H1 (cell line): ENCODE measurements at regions not wholly inside any gene's neighbourhood (a gene's known extent, or its start where the extent isn't known, plus 50 kb on each side); places are given as distances from the start of the nearest gene placed in this dataset.

Experiments used
- CTCF ChIA-PET: fragments of 300-600 bp; sonication (Branson Sonifier 250); formaldehyde crosslinking; loops from one replicate; lab custom pipeline; 2021; ENCODE audit not compliant: partially characterized antibody; lab: Charles Lee
- POLR2A ChIA-PET: fragments of 300-600 bp; sonication (Branson Sonifier 250); formaldehyde crosslinking; loops from one replicate; lab custom pipeline; 2021; ENCODE audit warnings: inconsistent platforms; ENCODE audit not compliant: partially characterized antibody; lab: Charles Lee
- DNase-seq, 2 experiments: peaks; one replicate each; pipeline versions ENCODE4 v3.0.0 to v3.0.0-alpha.2; 2010 to 2022; ENCODE audit warnings: low spot score in 2 of 2, low read depth in 1 of 2, mixed read lengths in 1 of 2
- FAIRE-seq: peaks from 2 replicates; lab custom pipeline; 2011; peaks lifted over from hg19 to GRCh38; lab: Jason Lieb, UNC
- H2AFZ ChIP-seq: 2 replicates; pipeline ENCODE4 v1.8.1; 2012; ENCODE audit warnings: low read length, inconsistent platforms
- H2AK5ac ChIP-seq: 2 replicates; pipeline ENCODE4 v1.6.1; 2013; ENCODE audit warnings: low read depth, low read length
- H2BK120ac ChIP-seq: replicated peaks from 2 replicates; pipeline ENCODE3; 2013; ENCODE audit warnings: low read depth, low read length, inconsistent platforms
- H2BK12ac ChIP-seq: 2 replicates; pipeline ENCODE4 v1.6.1; 2013; ENCODE audit warnings: low read depth, low read length
- H2BK15ac ChIP-seq: 2 replicates; pipeline ENCODE4 v1.6.1; 2013; ENCODE audit warnings: low read length
- H2BK20ac ChIP-seq: 2 replicates; pipeline ENCODE4 v1.6.1; 2013; ENCODE audit warnings: low read length
- H2BK5ac ChIP-seq: 2 replicates; pipeline ENCODE4 v1.6.1; 2013; ENCODE audit warnings: low read depth, low read length
- H3K14ac ChIP-seq: 2 replicates; pipeline ENCODE4 v1.6.1; 2013; ENCODE audit warnings: inconsistent platforms; ENCODE audit not compliant: insufficient read length
- H3K18ac ChIP-seq: 2 replicates; pipeline ENCODE4 v1.6.1; 2013; ENCODE audit warnings: low read length; ENCODE audit errors: extremely low read depth
- H3K23ac ChIP-seq: 2 replicates; pipeline ENCODE4 v1.6.1; 2013; ENCODE audit warnings: inconsistent platforms; ENCODE audit not compliant: insufficient read length
- H3K23me2 ChIP-seq: 2 replicates; pipeline ENCODE4 v1.6.1; 2013; ENCODE audit warnings: low read depth, low read length
- H3K27ac ChIP-seq: 2 replicates; pipeline ENCODE4 v1.6.1; 2011; ENCODE audit warnings: low read depth, low read length, inconsistent platforms
- H3K27me3 ChIP-seq, 4 experiments: replicated peaks in 1 of 4; 1 replicate in 1 of 4; 2 replicates in 3 of 4; pipeline versions ENCODE4 v1.6.1 to v1.8.1; 2011 to 2013; ENCODE audit warnings: low read length in 3 of 4, mild to moderate bottlenecking in 3 of 4, inconsistent platforms in 2 of 4, mixed read lengths in 2 of 4, moderate library complexity in 1 of 4; ENCODE audit not compliant: control insufficient read depth in 3 of 4, insufficient read depth in 3 of 4; ENCODE audit errors: extremely low read depth in 1 of 4
- H3K36me3 ChIP-seq, 4 experiments: 2 replicates each; pipeline versions ENCODE4 v1.6.1 to v1.8.1; 2011 to 2013; ENCODE audit warnings: mild to moderate bottlenecking in 4 of 4, low read length in 3 of 4, moderate library complexity in 2 of 4, control low read depth in 1 of 4, inconsistent platforms in 1 of 4; ENCODE audit not compliant: insufficient read depth in 4 of 4, control insufficient read depth in 2 of 4
- H3K4ac ChIP-seq: replicated peaks from 2 replicates; pipeline ENCODE3; 2013; ENCODE audit warnings: low read length, low read depth, mixed read lengths, inconsistent platforms; ENCODE audit not compliant: insufficient read length
- H3K4me1 ChIP-seq, 4 experiments: replicated peaks in 1 of 4; 1 replicate in 1 of 4; 2 replicates in 3 of 4; pipeline versions ENCODE4 v1.6.1 to v1.8.1; 2011 to 2013; ENCODE audit warnings: low read length in 3 of 4, inconsistent platforms in 2 of 4, mixed read lengths in 1 of 4; ENCODE audit not compliant: insufficient read depth in 4 of 4, control insufficient read depth in 3 of 4
- H3K4me2 ChIP-seq, 2 experiments: 2 replicates each; pipeline versions ENCODE4 v1.6.1 to v1.8.1; 2011 to 2013; ENCODE audit warnings: low read depth in 2 of 2, low read length in 2 of 2, control low read depth in 1 of 2, inconsistent platforms in 1 of 2, mild to moderate bottlenecking in 1 of 2; ENCODE audit not compliant: insufficient read depth in 1 of 2
- H3K4me3 ChIP-seq, 4 experiments: fragments of 200-600, 300-600 bp in 1 of 4; sonication (generic), shearing (Covaris generic), sonication (Bioruptor Twin) in 1 of 4; 2 replicates each; pipeline versions ENCODE4 v1.5.1 to v1.8.1; 2011 to 2016; ENCODE audit warnings: low read length in 4 of 4, low read depth in 3 of 4, control low read depth in 2 of 4, inconsistent platforms in 2 of 4, mild to moderate bottlenecking in 2 of 4, mixed read lengths in 1 of 4, moderate library complexity in 1 of 4; ENCODE audit not compliant: insufficient read depth in 2 of 4; ENCODE audit errors: extremely low read depth in 1 of 4
- H3K56ac ChIP-seq: replicated peaks from 2 replicates; pipeline ENCODE3; 2013; ENCODE audit warnings: low read depth, mild to moderate bottlenecking, mixed read lengths, low read length, inconsistent platforms; ENCODE audit not compliant: insufficient read length
- H3K79me1 ChIP-seq: 2 replicates; pipeline ENCODE4 v1.6.1; 2013; ENCODE audit warnings: low read depth, low read length, control low read depth
- H3K79me2 ChIP-seq, 2 experiments: 2 replicates each; pipeline versions ENCODE4 v1.6.1 to v1.8.1; 2012 to 2013; ENCODE audit warnings: low read length in 2 of 2, mild to moderate bottlenecking in 2 of 2, inconsistent platforms in 1 of 2; ENCODE audit not compliant: insufficient read depth in 2 of 2, control insufficient read depth in 1 of 2
- H3K9ac ChIP-seq, 4 experiments: replicated peaks in 1 of 4; 1 replicate in 1 of 4; 2 replicates in 3 of 4; pipeline versions ENCODE4 v1.6.1 to v1.8.1; 2011 to 2013; ENCODE audit warnings: low read depth in 3 of 4, low read length in 3 of 4, control low read depth in 2 of 4, mild to moderate bottlenecking in 2 of 4, moderate library complexity in 2 of 4, inconsistent platforms in 1 of 4; ENCODE audit errors: extremely low read depth in 1 of 4
- H3K9me3 ChIP-seq, 2 experiments: 2 replicates each; pipeline versions ENCODE4 v1.6.1 to v1.8.1; 2012 to 2013; ENCODE audit warnings: mild to moderate bottlenecking in 2 of 2, moderate library complexity in 2 of 2, control low read depth in 1 of 2, inconsistent platforms in 1 of 2, low read depth in 1 of 2, low read length in 1 of 2, mixed read lengths in 1 of 2; ENCODE audit not compliant: insufficient read depth in 2 of 2
- H4K20me1 ChIP-seq, 2 experiments: replicated peaks in 1 of 2; 2 replicates each; pipeline versions ENCODE3 to v1.8.1; 2011 to 2013; ENCODE audit warnings: inconsistent platforms in 2 of 2, low read length in 2 of 2, mild to moderate bottlenecking in 1 of 2; ENCODE audit not compliant: insufficient read depth in 2 of 2, control insufficient read depth in 1 of 2
- H4K5ac ChIP-seq: 2 replicates; pipeline ENCODE4 v1.6.1; 2013; ENCODE audit warnings: low read length, low read depth, mixed read lengths, inconsistent platforms; ENCODE audit not compliant: insufficient read length
- H4K8ac ChIP-seq: 2 replicates; pipeline ENCODE4 v1.8.0; 2013; ENCODE audit warnings: mild to moderate bottlenecking, moderate library complexity, low read length, inconsistent platforms; ENCODE audit not compliant: insufficient read depth; ENCODE audit errors: extremely low read depth
- H4K91ac ChIP-seq: replicated peaks from 2 replicates; pipeline ENCODE3; 2013; ENCODE audit warnings: low read length, mixed read lengths, inconsistent platforms; ENCODE audit not compliant: insufficient read length
- ASH2L ChIP-seq: fragments of 200-600, 300-600 bp; sonication (generic); IDR thresholded peaks from one replicate; pipeline ENCODE4 v1.7.1; 2017; ENCODE audit warnings: low read length
- BRCA1 ChIP-seq: IDR thresholded peaks from 2 replicates; pipeline ENCODE4 v1.6.1; 2012; ENCODE audit warnings: low read depth, low read length, improper control_type of control experiment
- CEBPB ChIP-seq: IDR thresholded peaks from 2 replicates; pipeline ENCODE4 v1.6.1; 2012; ENCODE audit warnings: low read depth, low read length
- CHD1 ChIP-seq: IDR thresholded peaks from 2 replicates; pipeline ENCODE4 v1.6.1; 2012; ENCODE audit warnings: low read depth, low read length, improper control_type of control experiment
- FOSL1 ChIP-seq: IDR thresholded peaks from 2 replicates; pipeline ENCODE4 v1.6.1; 2011; ENCODE audit warnings: mild to moderate bottlenecking, low read depth, low read length, moderate library complexity; ENCODE audit not compliant: insufficient read depth
- GABPA ChIP-seq: IDR thresholded peaks from 2 replicates; pipeline ENCODE4 v1.6.1; 2011; ENCODE audit warnings: mild to moderate bottlenecking, low read length, moderate library complexity, borderline replicate concordance; ENCODE audit not compliant: insufficient read depth
- HDAC2 ChIP-seq, 2 experiments: fragments of 300-600 bp in 1 of 2; sonication (generic) in 1 of 2; IDR thresholded peaks; 2 replicates each; pipeline ENCODE4 v1.6.1; 2011 to 2012; ENCODE audit warnings: low read depth in 2 of 2, low read length in 2 of 2, mild to moderate bottlenecking in 2 of 2, moderate library complexity in 2 of 2, borderline replicate concordance in 1 of 2, inconsistent platforms in 1 of 2
- HDAC6 ChIP-seq: IDR thresholded peaks from one replicate; pipeline ENCODE4 v1.7.1; 2012; ENCODE audit warnings: low read depth, mild to moderate bottlenecking, inconsistent platforms, low read length, moderate library complexity
- KDM1A ChIP-seq: fragments of 200-600, 300-600 bp; sonication (generic); IDR thresholded peaks from 2 replicates; pipeline ENCODE4 v1.7.1; 2016; ENCODE audit warnings: mild to moderate bottlenecking, low read length, borderline replicate concordance
- NANOG ChIP-seq: IDR thresholded peaks from 2 replicates; pipeline ENCODE4 v1.6.1; 2011; ENCODE audit warnings: low read length, low read depth, mild to moderate bottlenecking, inconsistent platforms; ENCODE audit not compliant: insufficient read depth, poor library complexity, severe bottlenecking
- NRF1 ChIP-seq: IDR thresholded peaks from 2 replicates; pipeline ENCODE4 v1.6.1; 2011; ENCODE audit warnings: mild to moderate bottlenecking, low read depth, low read length, improper control_type of control experiment
- RAD21 ChIP-seq, 2 experiments: IDR thresholded peaks in 1 of 2; conservative IDR thresholded peaks in 1 of 2; 2 replicates each; pipeline ENCODE4 v1.6.1; 2011; ENCODE audit warnings: low read depth in 2 of 2, low read length in 2 of 2, improper control_type of control experiment in 1 of 2, inconsistent platforms in 1 of 2, mild to moderate bottlenecking in 1 of 2, moderate library complexity in 1 of 2
- SIX5 ChIP-seq: IDR thresholded peaks from 2 replicates; pipeline ENCODE4 v1.6.1; 2011; ENCODE audit warnings: mild to moderate bottlenecking, low read depth, low read length
- SUZ12 ChIP-seq: fragments of 200-600 bp; sonication (generic); IDR thresholded peaks from 2 replicates; pipeline ENCODE4 v1.6.1; 2012; ENCODE audit warnings: mild to moderate bottlenecking, inconsistent platforms, low read length, moderate library complexity, mixed read lengths
- TBP ChIP-seq: IDR thresholded peaks from 2 replicates; pipeline ENCODE4 v1.6.1; 2011; ENCODE audit warnings: low read depth, low read length, improper control_type of control experiment
- WGBS, 2 experiments: shearing (Covaris generic) in 1 of 2; methylation state at CpG; one replicate each; pipeline versions ENCODE4 v1.1.6 to v1.1.7; 2013 to 2015; ENCODE audit warnings: low lambda C conversion rate in 2 of 2, mixed read lengths in 2 of 2, inconsistent platforms in 1 of 2, low coverage in 1 of 2, missing lambda C conversion rate in 1 of 2; ENCODE audit not compliant: insufficient replicate concordance in 2 of 2, insufficient coverage in 1 of 2, insufficient read length in 1 of 2; ENCODE audit errors: extremely low coverage in 1 of 2, missing lambda C conversion rate in 1 of 2; 5-methylcytosine and 5-hydroxymethylcytosine counted together

- no peaks in the 10 kb centered on the region for H3K4me1 ChIP-seq
- H3K14ac ChIP-seq: no peak overlapping the region
- no peak overlapping the region for H3K4me3 ChIP-seq
- WGBS, 2 experiments: 83% methylated on average over 6 of the region's 6 CpGs; no CpG with 5 or more reads in 1 of the 2 experiments
- ChIA-PET CTCF (interaction anchor here (0.8 to 1.7 kb wide), 2 partner anchors 13 to 17 kb away, joined by 3 to 8 read pairs; no protein-coding TSS in a partner anchor), POLR2A (no interaction called here)
- no peak overlapping the region for H2BK12ac ChIP-seq
- DNase-seq: no peak
- H3K27ac ChIP-seq: no peak overlapping the region
- H2BK20ac ChIP-seq: no peak overlapping the region
- TF ChIP-seq GABPA (no peak), SUZ12 (no peak), TBP (no peak), CEBPB (no peak), CHD1 (no peak), FOSL1 (no peak), NRF1 (no peak), HDAC6 (no peak), KDM1A (no peak), NANOG (no peak), BRCA1 (no peak), RAD21 (IDR thresholded peaks at IDR 0.05 in 1 of 2, conservative IDR thresholded peaks at IDR 0.05 in 1 of 2; ENCODE audit: low read depth in 2 of 2, low read length in 2 of 2) (no peak), ASH2L (no peak), HDAC2 (IDR thresholded peaks at IDR 0.05; ENCODE audit: borderline replicate concordance in 1 of 2, low read depth in 2 of 2, low read length in 2 of 2) (no peak), SIX5 (no peak)
- H3K9me3 ChIP-seq: no peaks in the 10 kb centered on the region
- H3K18ac ChIP-seq: no peak overlapping the region
- no peak overlapping the region for H4K8ac ChIP-seq
- no peak for FAIRE-seq
- H3K79me1 ChIP-seq: no peaks in the 10 kb centered on the region
- H4K5ac ChIP-seq: no peak overlapping the region
- no peak overlapping the region for H3K4ac ChIP-seq
- H2BK15ac ChIP-seq: no peak overlapping the region
- H3K36me3 ChIP-seq: no peaks in the 10 kb centered on the region
- H3K27me3 ChIP-seq: no peaks in the 10 kb centered on the region
- no peak overlapping the region for H3K9ac ChIP-seq
- no peaks in the 10 kb centered on the region for H4K20me1 ChIP-seq
- no peak overlapping the region for H2BK120ac ChIP-seq
- no peaks in the 10 kb centered on the region for H3K23me2 ChIP-seq
- no peak overlapping the region for H2AK5ac ChIP-seq
- H3K56ac ChIP-seq: no peak overlapping the region
- H2AFZ ChIP-seq: no peak overlapping the region
- H3K79me2 ChIP-seq: no peaks in the 10 kb centered on the region
- no peak overlapping the region for H4K91ac ChIP-seq
- H3K23ac ChIP-seq: no peak overlapping the region
- no peak overlapping the region for H3K4me2 ChIP-seq
- no peak overlapping the region for H2BK5ac ChIP-seq
Observed at GRCh38 chr11:114876234-114876633, 197.9 kb downstream of the NXPE2 start.
